ENCODE measurements at regions not wholly inside any gene's neighbourhood (a gene's known extent, or its start where the extent isn't known, plus 50 kb on each side); places are given as distances from the start of the nearest gene placed in this dataset.

DNA sequence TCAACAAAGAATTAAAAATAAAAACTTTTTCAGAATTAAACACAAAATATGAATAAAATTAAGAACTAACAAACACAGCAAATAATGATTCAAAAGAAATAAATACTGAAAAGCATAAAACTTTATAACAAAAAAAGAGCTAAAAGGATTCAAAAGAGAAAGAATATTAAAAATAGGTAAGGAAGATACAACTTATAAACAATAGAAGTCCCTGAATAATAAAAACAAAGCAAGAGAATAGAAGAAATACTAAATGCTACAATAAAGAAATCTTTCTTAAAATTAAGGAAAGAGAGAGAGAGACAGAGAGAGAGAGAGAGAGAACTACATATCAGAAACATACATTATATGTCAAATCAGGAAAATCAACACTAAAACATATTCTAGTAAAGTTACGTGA, 619.9 kb upstream of the SLIT2 start:
- Histone ChIP-seq H3K4me1 (ENCODE audit: insufficient read depth, low read length) (no peaks in the 10 kb centered on the region), H3K9ac (ENCODE audit: low read depth, low read length) (no peak overlapping the region), H3K4me3 (ENCODE audit: low read length) (no peak overlapping the region), H3K27me3 (ENCODE audit: insufficient read depth, low read length) (no peaks in the 10 kb centered on the region), H3K36me3 (ENCODE audit: insufficient read depth, low read depth, low read length) (no peaks in the 10 kb centered on the region), H3K9me3 (ENCODE audit: insufficient read depth, low read depth, low read length) (peaks cover 20% of the 10 kb centered on the region), H3K27ac (ENCODE audit: low read length) (no peak overlapping the region)

- H3K4me3 ChIP-seq (ENCODE audit: low read length), result no peak overlapping the region
- no peaks in the 10 kb centered on the region for H3K36me3 ChIP-seq (ENCODE audit: insufficient read depth, low read depth, low read length)
- H3K27ac ChIP-seq (ENCODE audit: low read length), result no peak overlapping the region
- no peak overlapping the region for H3K9ac ChIP-seq (ENCODE audit: low read depth, low read length)
- no peaks in the 10 kb centered on the region for H3K4me1 ChIP-seq (ENCODE audit: insufficient read depth, low read length)
- no peaks in the 10 kb centered on the region for H3K9me3 ChIP-seq (ENCODE audit: insufficient read depth, low read depth, low read length)
- no peaks in the 10 kb centered on the region for H3K27me3 ChIP-seq (ENCODE audit: insufficient read depth, low read length)
These were observed 627.8 kb upstream of the SLIT2 start for GRCh38 chr4:19623866-19624265.

DNA sequence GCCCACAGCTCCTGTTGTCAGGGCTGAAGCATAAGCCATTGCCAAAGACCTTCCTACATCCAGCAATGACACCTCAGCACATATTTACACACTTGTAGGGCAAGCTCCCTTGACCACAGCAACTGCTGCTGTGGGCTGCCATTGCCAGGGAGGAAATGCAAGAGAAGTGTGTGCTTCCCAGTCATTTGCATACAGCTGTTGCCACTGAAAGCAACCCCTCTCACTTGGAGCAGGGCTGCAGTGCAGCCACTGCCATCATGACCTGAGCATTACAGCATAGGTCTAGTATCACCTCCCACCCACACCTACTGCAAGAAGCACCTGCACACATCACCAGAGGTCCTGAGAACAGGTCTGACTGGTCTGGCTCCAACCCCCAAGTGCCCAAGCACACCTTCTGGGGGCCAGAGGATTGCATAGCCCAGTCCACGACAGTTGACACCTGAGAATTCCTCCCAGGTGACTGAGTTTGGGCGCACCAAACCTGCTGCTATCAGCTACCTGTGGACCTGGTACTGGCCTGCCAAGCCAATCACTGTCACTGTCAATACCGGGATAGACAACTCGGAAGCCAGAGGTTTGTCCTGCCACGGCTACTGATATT, 636.5 kb upstream of the SLIT2 start:
- Histone ChIP-seq H3K36me3 (ENCODE audit: insufficient read depth, low read depth, low read length) (no peaks in the 10 kb centered on the region), H3K27me3 (ENCODE audit: insufficient read depth, low read length) (no peaks in the 10 kb centered on the region), H3K4me1 (ENCODE audit: insufficient read depth, low read length) (no peaks in the 10 kb centered on the region), H3K27ac (ENCODE audit: low read length) (no peak overlapping the region), H3K4me3 (ENCODE audit: low read length) (no peak overlapping the region), H3K9ac (ENCODE audit: low read depth, low read length) (no peak overlapping the region), H3K9me3 (ENCODE audit: insufficient read depth, low read depth, low read length) (no peaks in the 10 kb centered on the region)

- H3K9ac ChIP-seq (ENCODE audit: low read depth, low read length), result no peak overlapping the region
- no peaks in the 10 kb centered on the region for H3K36me3 ChIP-seq (ENCODE audit: insufficient read depth, low read depth, low read length)
- H3K9me3 ChIP-seq (ENCODE audit: insufficient read depth, low read depth, low read length), result no peaks in the 10 kb centered on the region
These were observed 637.5 kb upstream of the SLIT2 start for GRCh38 chr4:19614171-19614570.

DNA sequence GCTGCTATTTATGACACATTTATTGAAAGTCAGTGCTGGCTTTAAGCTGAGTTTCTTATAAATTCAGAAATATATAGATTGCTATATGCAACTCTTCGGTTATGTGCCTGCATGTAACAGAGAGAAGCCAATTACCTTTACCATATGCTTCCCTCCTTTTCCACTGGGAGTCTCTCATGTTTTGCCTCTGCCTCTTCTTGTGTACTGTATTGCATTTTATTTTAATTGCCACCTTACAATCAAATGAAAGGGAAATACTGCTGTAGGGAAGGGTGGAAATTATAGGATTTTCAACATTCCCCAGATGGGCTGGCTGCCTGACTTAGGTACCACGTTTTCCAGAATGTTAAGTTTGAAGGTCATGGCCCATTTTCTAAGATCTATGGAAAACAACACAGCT, 655.4 kb upstream of the SLIT2 start:
- Histone ChIP-seq H3K9ac (ENCODE audit: low read depth, low read length) (no peak overlapping the region), H3K9me3 (ENCODE audit: insufficient read depth, low read depth, low read length) (no peaks in the 10 kb centered on the region), H3K4me3 (ENCODE audit: low read length) (no peak overlapping the region), H3K36me3 (ENCODE audit: insufficient read depth, low read depth, low read length) (no peaks in the 10 kb centered on the region), H3K27ac (ENCODE audit: low read length) (no peak overlapping the region), H3K27me3 (ENCODE audit: insufficient read depth, low read length) (no peaks in the 10 kb centered on the region), H3K4me1 (ENCODE audit: insufficient read depth, low read length) (no peaks in the 10 kb centered on the region)

More at GRCh38 chr4:19614171-19614570, 637.5 kb upstream of the SLIT2 start:
- Histone ChIP-seq H3K4me3 (ENCODE audit: low read length) (no peak overlapping the region), H3K27ac (ENCODE audit: low read length) (no peak overlapping the region), H3K27me3 (ENCODE audit: insufficient read depth, low read length) (no peaks in the 10 kb centered on the region), H3K4me1 (ENCODE audit: insufficient read depth, low read length) (no peaks in the 10 kb centered on the region)

DNA sequence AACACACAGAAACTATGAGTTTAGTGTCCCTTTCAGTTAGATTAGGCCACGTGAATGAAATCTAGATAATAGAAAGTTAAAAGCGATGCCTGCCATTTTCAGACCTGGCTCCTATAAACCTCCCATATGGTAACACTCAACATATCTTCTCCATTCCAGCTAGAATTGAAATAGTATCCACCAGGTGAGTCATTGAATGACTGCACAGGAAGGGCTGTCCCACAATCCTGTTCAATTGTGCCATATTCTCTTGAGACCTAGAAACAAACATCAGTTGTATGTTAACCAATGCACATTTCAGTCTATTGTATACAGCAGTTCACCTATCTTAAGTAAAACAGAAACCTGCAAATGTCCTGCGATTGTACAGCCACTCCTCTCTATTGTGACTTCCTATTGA, 659.3 kb upstream of the SLIT2 start:
- no peaks in the 10 kb centered on the region for H3K36me3 ChIP-seq (ENCODE audit: insufficient read depth, low read depth, low read length)
- no peaks in the 10 kb centered on the region for H3K9me3 ChIP-seq (ENCODE audit: insufficient read depth, low read depth, low read length)
- no peak overlapping the region for H3K9ac ChIP-seq (ENCODE audit: low read depth, low read length)
- H3K27ac ChIP-seq (ENCODE audit: low read length), result no peak overlapping the region
- H3K27me3 ChIP-seq (ENCODE audit: insufficient read depth, low read length), result no peaks in the 10 kb centered on the region
- H3K4me1 ChIP-seq (ENCODE audit: insufficient read depth, low read length), result no peaks in the 10 kb centered on the region
- no peak overlapping the region for H3K4me3 ChIP-seq (ENCODE audit: low read length)

DNA sequence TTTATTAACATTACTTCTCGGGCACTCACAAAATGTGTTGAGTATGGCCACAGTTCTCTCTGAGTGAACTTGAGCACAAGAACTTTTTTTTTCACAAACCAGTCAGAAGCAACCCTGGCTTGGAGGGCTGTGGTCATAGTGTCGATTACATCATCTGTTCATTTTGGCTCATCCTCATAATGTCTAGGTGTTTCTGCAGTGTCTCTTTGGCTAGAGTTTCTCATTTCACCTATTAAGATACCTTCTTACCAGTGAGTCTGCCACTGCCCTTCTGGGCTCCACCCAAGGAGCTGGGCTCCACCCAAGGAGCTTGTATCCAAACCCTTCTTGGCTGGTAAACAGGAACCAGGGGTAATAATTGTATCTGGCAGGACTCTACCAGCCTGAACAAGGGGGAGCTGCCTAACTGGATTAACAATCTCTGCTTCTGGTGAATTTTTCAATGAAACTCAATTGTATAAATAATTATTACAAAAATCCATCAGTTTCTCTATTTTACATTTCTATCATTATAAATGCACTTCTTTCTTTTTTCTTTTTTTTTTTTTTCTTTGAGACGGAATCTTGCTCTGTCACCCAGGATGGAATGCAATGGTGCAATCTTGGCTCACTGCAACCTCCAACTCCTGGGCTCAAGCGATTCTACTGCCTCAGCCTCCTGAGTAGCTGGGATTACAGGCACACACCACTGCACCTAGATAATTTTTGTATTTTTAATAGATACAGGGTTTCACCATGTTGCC, 667.7 kb upstream of the SLIT2 start:
- Histone ChIP-seq H3K27me3 (ENCODE audit: insufficient read depth, low read length) (no peaks in the 10 kb centered on the region), H3K9me3 (ENCODE audit: insufficient read depth, low read depth, low read length) (no peaks in the 10 kb centered on the region), H3K4me1 (ENCODE audit: insufficient read depth, low read length) (no peaks in the 10 kb centered on the region), H3K36me3 (ENCODE audit: insufficient read depth, low read depth, low read length) (no peaks in the 10 kb centered on the region), H3K27ac (ENCODE audit: low read length) (no peak overlapping the region), H3K4me3 (ENCODE audit: low read length) (no peak overlapping the region), H3K9ac (ENCODE audit: low read depth, low read length) (no peak overlapping the region)

DNA sequence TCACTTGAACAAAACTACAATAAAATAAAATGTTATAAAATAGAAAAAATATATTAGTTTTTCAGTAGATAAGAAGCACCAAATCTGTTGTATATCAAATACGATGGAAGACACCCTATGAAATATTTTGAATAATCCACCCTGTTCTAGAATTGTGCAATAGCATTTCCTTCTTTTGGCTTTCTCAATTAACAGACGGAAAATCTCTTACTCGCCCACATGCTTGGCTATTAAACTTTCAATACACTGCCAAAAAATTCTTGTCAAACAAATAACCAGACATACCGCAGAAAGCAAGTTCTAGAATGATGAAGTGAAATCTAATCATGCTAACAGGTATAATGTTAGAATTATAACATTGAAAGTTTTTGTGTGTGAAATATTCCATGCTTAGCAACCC, 671.6 kb upstream of the SLIT2 start:
- Histone ChIP-seq H3K4me1 (ENCODE audit: insufficient read depth, low read length) (no peaks in the 10 kb centered on the region), H3K36me3 (ENCODE audit: insufficient read depth, low read depth, low read length) (no peaks in the 10 kb centered on the region), H3K9me3 (ENCODE audit: insufficient read depth, low read depth, low read length) (no peaks in the 10 kb centered on the region), H3K27ac (ENCODE audit: low read length) (no peak overlapping the region), H3K4me3 (ENCODE audit: low read length) (no peak overlapping the region), H3K27me3 (ENCODE audit: insufficient read depth, low read length) (no peaks in the 10 kb centered on the region), H3K9ac (ENCODE audit: low read depth, low read length) (no peak overlapping the region)

DNA sequence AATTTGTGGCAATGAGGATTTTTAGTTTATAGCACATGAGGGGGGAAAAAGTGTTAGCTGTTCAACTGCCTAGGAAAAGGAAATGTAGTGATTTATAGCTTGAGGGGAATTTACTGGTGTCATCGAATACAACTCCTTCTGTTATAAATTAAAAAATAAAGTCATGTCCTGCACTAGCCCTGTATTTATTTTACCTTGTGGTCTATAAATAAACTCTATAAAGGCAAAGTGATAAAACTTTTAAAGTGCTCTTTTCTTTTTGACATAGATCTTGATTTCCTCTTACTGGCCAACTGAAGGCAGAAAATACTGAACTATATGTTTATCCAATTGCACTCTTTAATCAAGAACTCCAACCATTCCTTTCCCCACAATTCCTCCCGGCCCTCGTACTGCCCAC, 672.1 kb upstream of the SLIT2 start:
- H3K4me1 ChIP-seq (ENCODE audit: insufficient read depth, low read length), result no peaks in the 10 kb centered on the region
- no peaks in the 10 kb centered on the region for H3K36me3 ChIP-seq (ENCODE audit: insufficient read depth, low read depth, low read length)
- H3K9ac ChIP-seq (ENCODE audit: low read depth, low read length), result no peak overlapping the region
- no peaks in the 10 kb centered on the region for H3K27me3 ChIP-seq (ENCODE audit: insufficient read depth, low read length)
- no peaks in the 10 kb centered on the region for H3K9me3 ChIP-seq (ENCODE audit: insufficient read depth, low read depth, low read length)
- no peak overlapping the region for H3K4me3 ChIP-seq (ENCODE audit: low read length)
- H3K27ac ChIP-seq (ENCODE audit: low read length), result no peak overlapping the region

GRCh38 chr4:19577097-19577496, 674.6 kb upstream of the SLIT2 start:
- Histone ChIP-seq H3K4me3 (ENCODE audit: low read length) (no peak overlapping the region), H3K36me3 (ENCODE audit: insufficient read depth, low read depth, low read length) (no peaks in the 10 kb centered on the region), H3K9me3 (ENCODE audit: insufficient read depth, low read depth, low read length) (no peaks in the 10 kb centered on the region), H3K4me1 (ENCODE audit: insufficient read depth, low read length) (no peaks in the 10 kb centered on the region), H3K27me3 (ENCODE audit: insufficient read depth, low read length) (no peaks in the 10 kb centered on the region), H3K27ac (ENCODE audit: low read length) (no peak overlapping the region), H3K9ac (ENCODE audit: low read depth, low read length) (no peak overlapping the region)

- H3K27ac ChIP-seq (ENCODE audit: low read length), result no peak overlapping the region
- H3K27me3 ChIP-seq (ENCODE audit: insufficient read depth, low read length), result no peaks in the 10 kb centered on the region
- no peak overlapping the region for H3K9ac ChIP-seq (ENCODE audit: low read depth, low read length)
- no peaks in the 10 kb centered on the region for H3K4me1 ChIP-seq (ENCODE audit: insufficient read depth, low read length)
- no peak overlapping the region for H3K4me3 ChIP-seq (ENCODE audit: low read length)
- no peaks in the 10 kb centered on the region for H3K9me3 ChIP-seq (ENCODE audit: insufficient read depth, low read depth, low read length)
- H3K36me3 ChIP-seq (ENCODE audit: insufficient read depth, low read depth, low read length), result no peaks in the 10 kb centered on the region
These were observed 675.8 kb upstream of the SLIT2 start for GRCh38 chr4:19575924-19576323.

DNA sequence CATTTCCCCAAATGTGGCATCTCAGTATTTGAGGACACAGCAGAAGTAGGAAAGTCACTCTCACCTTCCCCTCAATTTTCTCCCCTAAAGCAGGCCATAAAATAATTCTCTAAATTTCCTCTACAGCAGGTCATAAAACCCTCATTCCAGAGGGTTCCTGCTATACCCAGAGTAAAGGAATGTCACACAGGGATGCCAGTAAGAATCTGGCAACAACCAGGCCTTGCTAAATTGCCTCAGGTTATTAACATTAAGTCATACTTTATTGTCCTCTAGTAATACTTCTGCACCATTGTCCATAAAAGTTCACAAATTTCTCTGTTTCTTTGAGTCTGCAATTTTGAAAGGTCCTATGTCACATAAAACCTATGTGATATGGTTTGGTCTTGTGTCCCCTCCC, 685.7 kb upstream of the SLIT2 start:
- no peak overlapping the region for H3K9ac ChIP-seq (ENCODE audit: low read depth, low read length)
- no peaks in the 10 kb centered on the region for H3K9me3 ChIP-seq (ENCODE audit: insufficient read depth, low read depth, low read length)
- H3K4me3 ChIP-seq (ENCODE audit: low read length), result no peak overlapping the region
- H3K4me1 ChIP-seq (ENCODE audit: insufficient read depth, low read length), result no peaks in the 10 kb centered on the region
- H3K36me3 ChIP-seq (ENCODE audit: insufficient read depth, low read depth, low read length), result no peaks in the 10 kb centered on the region
- no peak overlapping the region for H3K27ac ChIP-seq (ENCODE audit: low read length)
- no peaks in the 10 kb centered on the region for H3K27me3 ChIP-seq (ENCODE audit: insufficient read depth, low read length)
